NOMO-1 treated with dmso at 0.1 percent for 144 hours (cell line): ENCODE measurements at regions not wholly inside any gene's neighbourhood (a gene's known extent, or its start where the extent isn't known, plus 50 kb on each side); places are given as distances from the start of the nearest gene placed in this dataset.
A peak's percentile ranks its signal among the peaks of the same experiment; 100 is the strongest.

Experiments
- DNase-seq: peaks from one replicate; lab custom pipeline; 2025; ENCODE audit not compliant: unreplicated experiment; lab: John Stamatoyannopoulos, UW

- DNase-seq, result no peak
Measured at GRCh38 chr3:118754406-118755252, 280.0 kb downstream of the IGSF11 start.

GRCh38 chr3:118755253-118755801 lies 279.3 kb downstream of the IGSF11 start:
- DNase-seq, result no peak

- no peak for DNase-seq
Measured at GRCh38 chr3:118760585-118761290, 273.9 kb downstream of the IGSF11 start.

- DNase-seq, result no peak
Measured at GRCh38 chr3:118761291-118761606, 273.4 kb downstream of the IGSF11 start.

GRCh38 chr3:118765636-118766305 lies 268.9 kb downstream of the IGSF11 start:
- DNase-seq, result no peak

GRCh38 chr3:118766306-118766669 lies 268.4 kb downstream of the IGSF11 start:
- DNase-seq, result no peak

GRCh38 chr3:118772036-118772435 lies 262.6 kb downstream of the IGSF11 start:
- DNase-seq, result no peak

- DNase-seq, result peak; percentile 28
Measured at GRCh38 chr3:118772547-118773011, 262.1 kb downstream of the IGSF11 start.

GRCh38 chr3:118775021-118775420 lies 259.6 kb downstream of the IGSF11 start:
- DNase-seq, result no peak

GRCh38 chr3:118778201-118778600 lies 256.4 kb downstream of the IGSF11 start:
- no peak for DNase-seq

GRCh38 chr3:118781232-118781631 lies 253.4 kb downstream of the IGSF11 start:
- no peak for DNase-seq

- no peak for DNase-seq
Measured at GRCh38 chr3:118781839-118782238, 252.8 kb downstream of the IGSF11 start.

- no peak for DNase-seq
Measured at GRCh38 chr3:118782755-118783202, 251.9 kb downstream of the IGSF11 start.

- DNase-seq, result no peak
Measured at GRCh38 chr3:118785415-118785814, 249.2 kb downstream of the IGSF11 start.

- DNase-seq, result no peak
Measured at GRCh38 chr3:118791246-118791645, 243.4 kb downstream of the IGSF11 start.

GRCh38 chr3:118792191-118792590 lies 242.5 kb downstream of the IGSF11 start:
- no peak for DNase-seq

GRCh38 chr3:118793176-118793575 lies 241.5 kb downstream of the IGSF11 start:
- DNase-seq, result no peak

- no peak for DNase-seq
Measured at GRCh38 chr3:118799303-118799702, 235.3 kb downstream of the IGSF11 start.

GRCh38 chr3:118801899-118802298 lies 232.7 kb downstream of the IGSF11 start:
- DNase-seq, result no peak

- DNase-seq, result no peak
Measured at GRCh38 chr3:118802325-118803095, 232.1 kb downstream of the IGSF11 start.

GRCh38 chr3:118803096-118803476 lies 231.6 kb downstream of the IGSF11 start:
- DNase-seq, result no peak
